Caco-2 (cell line): ENCODE measurements at regions not wholly inside any gene's neighbourhood (a gene's known extent, or its start where the extent isn't known, plus 50 kb on each side); places are given as distances from the start of the nearest gene placed in this dataset.

Experiments used
- BruUV-seq: library from RNA; stranded (reverse); fragments of 400-500 nt; replicated peaks from 2 replicates; lab custom pipeline; 2021; lab: Mats Ljungman, UMichigan
- CTCF ChIA-PET: fragments of 300-600 bp; sonication (Branson Sonifier 250); formaldehyde crosslinking; loops from one replicate; lab custom pipeline; 2022; ENCODE audit warnings: antibody characterized with exemption; lab: Charles Lee
- POLR2A ChIA-PET: fragments of 300-600 bp; sonication (Branson Sonifier 250); formaldehyde crosslinking; loops from one replicate; lab custom pipeline; 2022; ENCODE audit warnings: antibody characterized with exemption; lab: Charles Lee
- DNase-seq, 2 experiments: peaks; one replicate each; pipeline versions ENCODE4 v3.0.0 to v3.0.0-alpha.2; 2020 to 2022
- H3K27me3 ChIP-seq: replicated peaks from 2 replicates; pipeline ENCODE4 v1.6.0; 2011; ENCODE audit warnings: low read length; ENCODE audit not compliant: control insufficient read depth, insufficient read depth
- H3K36me3 ChIP-seq: 2 replicates; pipeline ENCODE4 v1.5.1; 2011; ENCODE audit warnings: low read length; ENCODE audit not compliant: control insufficient read depth, insufficient read depth
- H3K4me1 ChIP-seq: fragments of 250-450 bp; sonication (Bioruptor Pico); 2 replicates; pipeline ENCODE4 v1.5.1; 2020; ENCODE audit warnings: mild to moderate bottlenecking
- H3K4me3 ChIP-seq: 2 replicates; pipeline ENCODE4 v1.5.1; 2011; ENCODE audit warnings: low read depth, mild to moderate bottlenecking, control low read depth, low read length
- H3K9me3 ChIP-seq: fragments of 250-450 bp; sonication (Bioruptor Pico); 2 replicates; pipeline ENCODE4 v1.5.1; 2020; ENCODE audit warnings: mild to moderate bottlenecking, moderate library complexity
- H3K27ac Mint-ChIP-seq: one replicate; pipeline ENCODE4 v1.8.0; 2022; ENCODE audit warnings: mixed read lengths; ENCODE audit not compliant: unreplicated experiment
- H3K27me3 Mint-ChIP-seq: one replicate; pipeline ENCODE4 v1.8.0; 2022; ENCODE audit warnings: mixed read lengths; ENCODE audit not compliant: insufficient read depth, unreplicated experiment
- H3K36me3 Mint-ChIP-seq: one replicate; pipeline ENCODE4 v1.8.0; 2022; ENCODE audit warnings: mild to moderate bottlenecking, mixed read lengths; ENCODE audit not compliant: insufficient read depth, unreplicated experiment
- H3K4me1 Mint-ChIP-seq: one replicate; pipeline ENCODE4 v1.8.0; 2022; ENCODE audit warnings: low read depth, mixed read lengths; ENCODE audit not compliant: unreplicated experiment
- H3K4me3 Mint-ChIP-seq: one replicate; pipeline ENCODE4 v1.8.0; 2022; ENCODE audit warnings: mild to moderate bottlenecking, moderate library complexity, mixed read lengths; ENCODE audit not compliant: unreplicated experiment
- H3K9me3 Mint-ChIP-seq: one replicate; pipeline ENCODE4 v1.8.0; 2022; ENCODE audit warnings: mixed read lengths; ENCODE audit not compliant: unreplicated experiment
- CTCF ChIP-seq, 2 experiments: fragments of 200-600 bp in 1 of 2; IDR thresholded peaks; 1 replicate in 1 of 2; 2 replicates in 1 of 2; pipeline versions ENCODE4 v1.5.1 to v1.8.0; 2011 to 2022; ENCODE audit warnings: antibody characterized with exemption in 1 of 2, control low read depth in 1 of 2, inconsistent platforms in 1 of 2, low read depth in 1 of 2, low read length in 1 of 2, mild to moderate bottlenecking in 1 of 2, moderate library complexity in 1 of 2; ENCODE audit not compliant: insufficient read depth in 1 of 2, severe bottlenecking in 1 of 2, unreplicated experiment in 1 of 2
- intact Hi-C: fragments of 100-400 bp; cut with micrococcal nuclease; formaldehyde crosslinking; loops from one replicate; pipeline ENCODE4 v1.10.0; 2022; ENCODE audit not compliant: unreplicated experiment

GRCh38 chr7:111663771-111664170 lies 101.5 kb upstream of the IMMP2L start:
- H3K36me3 ChIP-seq: no peaks in the 10 kb centered on the region
- POLR2A ChIA-PET: no interaction called here
- intact Hi-C loops: no loop called here
- Mint-ChIP-seq H3K9me3 (peaks cover 9% of the 10 kb centered on the region), H3K36me3 (no peaks in the 10 kb centered on the region), H3K4me1 (no peaks in the 10 kb centered on the region), H3K27me3 (no peaks in the 10 kb centered on the region), H3K4me3 (no peak overlapping the region), H3K27ac (no peak overlapping the region)
- H3K9me3 ChIP-seq: no peaks in the 10 kb centered on the region
- CTCF ChIA-PET: no interaction called here
- no peak for DNase-seq
- no peaks in the 10 kb centered on the region for H3K4me1 ChIP-seq
- H3K4me3 ChIP-seq: no peak overlapping the region
- no TSS peak for BruUV-seq
- no peak for TF ChIP-seq CTCF (IDR thresholded peaks at IDR 0.05; ENCODE audit: insufficient read depth in 1 of 2, low read depth in 1 of 2, low read length in 1 of 2, severe bottlenecking in 1 of 2, unreplicated experiment in 1 of 2)
- H3K27me3 ChIP-seq: no peaks in the 10 kb centered on the region

GRCh38 chr7:111662386-111662785 lies 100.1 kb upstream of the IMMP2L start:
- CTCF ChIA-PET: no interaction called here
- Mint-ChIP-seq H3K9me3 (peaks cover 9% of the 10 kb centered on the region), H3K36me3 (no peaks in the 10 kb centered on the region), H3K27ac (no peak overlapping the region), H3K4me1 (no peaks in the 10 kb centered on the region), H3K4me3 (no peak overlapping the region), H3K27me3 (no peaks in the 10 kb centered on the region)
- BruUV-seq: no TSS peak
- POLR2A ChIA-PET: no interaction called here
- no peaks in the 10 kb centered on the region for H3K27me3 ChIP-seq
- H3K4me1 ChIP-seq: no peaks in the 10 kb centered on the region
- H3K9me3 ChIP-seq: no peaks in the 10 kb centered on the region
- no peak for TF ChIP-seq CTCF (IDR thresholded peaks at IDR 0.05; ENCODE audit: insufficient read depth in 1 of 2, low read depth in 1 of 2, low read length in 1 of 2, severe bottlenecking in 1 of 2, unreplicated experiment in 1 of 2)
- no peak overlapping the region for H3K4me3 ChIP-seq
- intact Hi-C loops: no loop called here
- no peak for DNase-seq
- no peaks in the 10 kb centered on the region for H3K36me3 ChIP-seq

- no peak overlapping the region for H3K4me3 Mint-ChIP-seq
- no peaks in the 10 kb centered on the region for H3K4me1 ChIP-seq
- H3K27me3 ChIP-seq: no peaks in the 10 kb centered on the region
- intact Hi-C loops: no loop called here
- H3K36me3 ChIP-seq: no peaks in the 10 kb centered on the region
- peaks cover 9% of the 10 kb centered on the region for H3K9me3 Mint-ChIP-seq
- no peaks in the 10 kb centered on the region for H3K36me3 Mint-ChIP-seq
- ChIA-PET CTCF (no interaction called here), POLR2A (no interaction called here)
- no peaks in the 10 kb centered on the region for H3K9me3 ChIP-seq
- TF ChIP-seq CTCF (IDR thresholded peaks at IDR 0.05; ENCODE audit: insufficient read depth in 1 of 2, low read depth in 1 of 2, low read length in 1 of 2, severe bottlenecking in 1 of 2, unreplicated experiment in 1 of 2): no peak
- H3K27me3 Mint-ChIP-seq: no peaks in the 10 kb centered on the region
- no peak overlapping the region for H3K4me3 ChIP-seq
- DNase-seq: no peak
- H3K27ac Mint-ChIP-seq: no peak overlapping the region
- no TSS peak for BruUV-seq
- H3K4me1 Mint-ChIP-seq: no peaks in the 10 kb centered on the region
Measured at GRCh38 chr7:111660478-111660877, 98.2 kb upstream of the IMMP2L start.
